ENCODE measurements at regions not wholly inside any gene's neighbourhood (a gene's known extent, or its start where the extent isn't known, plus 50 kb on each side); places are given as distances from the start of the nearest gene placed in this dataset.

- Mint-ChIP-seq H3K36me3 (no peaks in the 10 kb centered on the region), H3K4me3 (no peak overlapping the region), H3K27ac (no peak overlapping the region), H3K27me3 (ENCODE audit: insufficient read depth, low read depth) (no peaks in the 10 kb centered on the region), H3K4me1 (no peaks in the 10 kb centered on the region), H3K9me3 (no peaks in the 10 kb centered on the region)
- DNase-seq (ENCODE audit: low spot score): no peak
- no peaks in the 10 kb centered on the region for H3K27me3 ChIP-seq
- peaks cover 39% of the 10 kb centered on the region for H3K4me1 ChIP-seq
- H3K9ac ChIP-seq: no peak overlapping the region
- peaks cover 33% of the 10 kb centered on the region for H3F3A ChIP-seq (ENCODE audit: low read depth)
- peak overlapping the region; percentile 25 for H3K4me2 ChIP-seq
- no peak for TF ChIP-seq CTCF (IDR thresholded peaks at IDR 0.05)
- no peak for TF ChIP-seq EZH2 (IDR thresholded peaks at IDR 0.05)
- no peak for TF ChIP-seq EZH2phosphoT487 (IDR thresholded peaks at IDR 0.05)
- H3K9me3 ChIP-seq (ENCODE audit: low read depth): no peaks in the 10 kb centered on the region
- no peaks in the 10 kb centered on the region for H3K36me3 ChIP-seq
- no peaks in the 10 kb centered on the region for H4K20me1 ChIP-seq (ENCODE audit: low read depth)
- H3K79me2 ChIP-seq (ENCODE audit: low read depth): no peaks in the 10 kb centered on the region
- no peak overlapping the region for H2AFZ ChIP-seq (replicated peaks)
- H3K4me3 ChIP-seq: no peak overlapping the region
- H3K27ac ChIP-seq: no peak overlapping the region
Measured at GRCh38 chr1:114032271-114033215, 53.3 kb downstream of the OLFML3 start.

GRCh38 chr1:114033216-114033706, 54.0 kb downstream of the OLFML3 start:
- Mint-ChIP-seq H3K36me3 (no peaks in the 10 kb centered on the region), H3K9me3 (no peaks in the 10 kb centered on the region), H3K27me3 (ENCODE audit: insufficient read depth, low read depth) (no peaks in the 10 kb centered on the region), H3K4me1 (no peaks in the 10 kb centered on the region), H3K4me3 (no peak overlapping the region), H3K27ac (no peak overlapping the region)
- no peak overlapping the region for H2AFZ ChIP-seq (replicated peaks)
- peaks cover 47% of the 10 kb centered on the region for H3K4me1 ChIP-seq
- no peaks in the 10 kb centered on the region for H3K27me3 ChIP-seq
- no peaks in the 10 kb centered on the region for H3K36me3 ChIP-seq
- peaks cover 40% of the 10 kb centered on the region for H3F3A ChIP-seq (ENCODE audit: low read depth)
- peak; percentile 70 for DNase-seq (ENCODE audit: low spot score)
- H3K4me3 ChIP-seq: no peak overlapping the region
- no peaks in the 10 kb centered on the region for H3K9me3 ChIP-seq (ENCODE audit: low read depth)
- peak overlapping the region; percentile 25 for H3K4me2 ChIP-seq
- no peak overlapping the region for H3K9ac ChIP-seq
- no peaks in the 10 kb centered on the region for H3K79me2 ChIP-seq (ENCODE audit: low read depth)
- no peaks in the 10 kb centered on the region for H4K20me1 ChIP-seq (ENCODE audit: low read depth)
- H3K27ac ChIP-seq: no peak overlapping the region
- TF ChIP-seq EZH2 (IDR thresholded peaks at IDR 0.05) (no peak), EZH2phosphoT487 (IDR thresholded peaks at IDR 0.05) (no peak), CTCF (IDR thresholded peaks at IDR 0.05) (peak; percentile 79)

GRCh38 chr1:114033961-114034360, 54.7 kb downstream of the OLFML3 start:
- peaks cover 52% of the 10 kb centered on the region for H3K4me1 ChIP-seq
- H3K4me2 ChIP-seq: no peak overlapping the region
- Mint-ChIP-seq H3K4me1 (no peaks in the 10 kb centered on the region), H3K36me3 (no peaks in the 10 kb centered on the region), H3K27me3 (ENCODE audit: insufficient read depth, low read depth) (no peaks in the 10 kb centered on the region), H3K4me3 (no peak overlapping the region), H3K9me3 (no peaks in the 10 kb centered on the region), H3K27ac (no peak overlapping the region)
- H3K36me3 ChIP-seq: no peaks in the 10 kb centered on the region
- H3K9ac ChIP-seq: no peak overlapping the region
- no peaks in the 10 kb centered on the region for H4K20me1 ChIP-seq (ENCODE audit: low read depth)
- TF ChIP-seq EZH2 (IDR thresholded peaks at IDR 0.05) (no peak), EZH2phosphoT487 (IDR thresholded peaks at IDR 0.05) (no peak), CTCF (IDR thresholded peaks at IDR 0.05) (no peak)
- no peaks in the 10 kb centered on the region for H3K79me2 ChIP-seq (ENCODE audit: low read depth)
- no peak overlapping the region for H3K4me3 ChIP-seq
- peaks cover 46% of the 10 kb centered on the region for H3F3A ChIP-seq (ENCODE audit: low read depth)
- H2AFZ ChIP-seq (replicated peaks): no peak overlapping the region
- H3K27me3 ChIP-seq: no peaks in the 10 kb centered on the region
- DNase-seq (ENCODE audit: low spot score): no peak
- no peaks in the 10 kb centered on the region for H3K9me3 ChIP-seq (ENCODE audit: low read depth)
- no peak overlapping the region for H3K27ac ChIP-seq
